NCI-H1105 (cell line): ENCODE measurements at regions not wholly inside any gene's neighbourhood (a gene's known extent, or its start where the extent isn't known, plus 50 kb on each side); places are given as distances from the start of the nearest gene placed in this dataset.
"Not testable (repeated sequence)": the region's sequence is repeated elsewhere in the genome, so short reads cannot be mapped to it uniquely, and the experiment has no call there.

Source experiments
- DNase-seq: peaks from one replicate; lab custom pipeline; 2025; lab: John Stamatoyannopoulos, UW

- DNase-seq, result not testable (repeated sequence)
These were observed 822.1 kb downstream of the KCNMA1 start for GRCh38 chr10:76815505-76815904.

- DNase-seq, result no peak
These were observed 826.2 kb downstream of the KCNMA1 start for GRCh38 chr10:76811430-76811829.

DNA sequence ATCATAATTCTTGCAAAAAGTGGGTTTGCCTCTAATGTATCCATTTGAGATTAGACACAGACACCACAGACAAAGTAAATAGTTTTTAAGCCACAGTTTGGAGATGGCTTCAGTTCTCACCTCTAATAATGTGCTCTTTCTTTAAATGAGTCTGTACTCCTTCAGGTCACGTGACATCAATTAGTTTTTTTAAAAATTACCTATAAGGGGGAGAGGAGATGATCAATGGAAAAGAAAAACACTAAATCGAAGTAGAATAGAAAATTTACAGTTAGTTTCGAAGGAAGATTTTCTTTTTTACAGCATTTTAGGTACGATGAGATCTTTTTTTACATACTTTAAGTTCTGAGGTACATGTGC is 849.2 kb downstream of the KCNMA1 start:
- DNase-seq, result no peak

DNA sequence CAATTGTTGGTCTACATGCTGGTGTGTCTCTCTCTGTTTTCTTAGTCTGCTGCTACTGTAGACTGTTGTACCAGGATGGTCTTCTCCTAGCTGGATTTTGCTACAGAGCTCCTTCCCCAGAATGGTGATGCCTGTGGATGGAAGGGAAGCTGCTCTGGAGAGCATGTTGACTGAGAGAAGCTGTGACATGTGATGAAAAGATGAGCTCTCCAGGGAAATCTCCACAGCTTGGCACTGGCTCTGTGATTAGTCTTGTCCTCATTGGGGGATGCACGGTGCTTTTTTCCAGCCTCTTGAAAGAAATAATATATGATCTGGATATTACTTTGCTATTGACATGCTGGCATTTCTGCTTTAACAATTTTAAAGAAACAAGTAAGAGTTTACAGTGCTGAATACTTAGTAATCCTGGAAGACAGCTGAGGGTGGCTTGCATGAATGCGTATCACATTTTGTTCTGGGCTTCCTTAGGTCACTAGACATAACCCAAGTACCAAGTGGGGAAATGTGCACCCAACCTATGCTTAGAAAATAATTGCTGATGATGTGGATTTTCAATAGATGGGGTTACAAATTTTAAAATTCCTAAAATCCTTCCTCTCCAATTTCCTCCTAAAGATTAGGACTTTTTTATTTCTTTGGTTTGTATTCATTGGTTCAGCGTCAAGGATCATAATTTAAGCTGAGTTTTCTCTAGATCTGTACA is 849.7 kb downstream of the KCNMA1 start:
- DNase-seq, result no peak

- no peak for DNase-seq
These were observed 851.0 kb downstream of the KCNMA1 start for GRCh38 chr10:76786504-76787072.

GRCh38 chr10:76784076-76784475 is 853.5 kb downstream of the KCNMA1 start:
- no peak for DNase-seq

GRCh38 chr10:76779796-76780301 is 857.8 kb downstream of the KCNMA1 start:
- DNase-seq, result no peak

GRCh38 chr10:76778914-76779795 is 858.5 kb downstream of the KCNMA1 start:
- no peak for DNase-seq

GRCh38 chr10:76774987-76775603 is 862.5 kb downstream of the KCNMA1 start:
- DNase-seq, result no peak

DNA sequence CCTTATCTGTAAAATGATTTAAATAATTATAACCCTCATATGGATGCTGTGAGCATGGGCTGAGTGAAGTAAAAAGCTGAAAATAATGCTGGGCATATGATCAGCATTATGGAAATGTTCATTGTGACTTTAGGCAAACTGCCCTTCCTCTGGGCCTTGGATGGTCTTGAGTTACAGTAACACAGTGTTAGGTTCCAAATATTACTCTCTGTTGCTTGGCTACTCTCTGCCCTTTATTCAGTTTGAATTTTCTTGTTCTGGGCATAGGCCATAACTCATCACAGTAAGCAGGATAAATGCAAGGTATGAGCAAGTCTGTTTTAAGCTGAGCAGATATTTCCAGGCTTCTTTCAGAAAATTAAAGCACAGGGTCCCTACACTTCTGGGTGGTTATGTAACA is 868.0 kb downstream of the KCNMA1 start:
- no peak for DNase-seq

- no peak for DNase-seq
These were observed 868.4 kb downstream of the KCNMA1 start for GRCh38 chr10:76769161-76769560.

DNA sequence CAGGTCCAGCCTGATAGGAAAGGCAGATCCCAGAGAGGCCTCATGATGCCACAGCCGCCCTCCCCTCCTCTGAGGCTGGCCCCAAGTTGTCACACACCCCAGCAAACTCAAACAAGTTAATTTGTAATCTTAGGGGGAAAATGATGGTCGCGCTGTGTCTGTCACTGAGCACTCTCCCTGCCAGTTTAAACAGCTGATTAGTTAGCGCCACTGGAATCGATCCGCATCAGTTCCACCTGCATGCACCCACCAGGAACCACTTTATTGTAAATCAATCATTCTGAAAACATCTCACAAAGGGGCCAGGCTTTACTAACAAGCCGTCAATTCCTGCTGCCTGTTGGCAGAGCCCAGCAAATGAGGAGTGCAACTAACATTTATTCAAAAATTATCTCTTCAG is 870.9 kb downstream of the KCNMA1 start:
- DNase-seq, result no peak

DNA sequence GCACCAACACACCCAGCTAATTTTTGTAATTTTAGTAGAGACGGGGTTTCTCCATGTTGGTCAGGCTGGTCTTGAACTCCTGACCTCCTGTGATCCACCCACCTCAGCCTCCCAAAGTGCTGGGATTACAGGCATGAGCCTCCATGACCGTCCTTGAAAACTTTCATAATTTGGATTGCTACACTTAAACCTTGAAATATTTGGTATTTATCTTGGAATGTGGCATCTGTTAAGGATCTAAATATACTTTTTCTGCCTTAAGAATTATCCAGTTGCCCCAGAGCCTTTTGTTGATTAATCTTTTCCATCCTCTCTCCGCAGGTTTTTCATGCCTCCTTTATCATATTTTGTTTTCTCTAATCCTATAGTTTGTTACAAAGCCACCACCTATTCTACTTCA is 872.7 kb downstream of the KCNMA1 start:
- DNase-seq, result not testable (repeated sequence)

- DNase-seq, result no peak
These were observed 873.4 kb downstream of the KCNMA1 start for GRCh38 chr10:76764177-76764576.

GRCh38 chr10:76763376-76763775 is 874.2 kb downstream of the KCNMA1 start:
- no peak for DNase-seq

GRCh38 chr10:76759681-76760080 is 877.9 kb downstream of the KCNMA1 start:
- no peak for DNase-seq

- DNase-seq, result no peak
These were observed 894.4 kb downstream of the KCNMA1 start for GRCh38 chr10:76743169-76743568.

GRCh38 chr10:76740514-76740913 is 897.1 kb downstream of the KCNMA1 start:
- DNase-seq, result no peak

DNA sequence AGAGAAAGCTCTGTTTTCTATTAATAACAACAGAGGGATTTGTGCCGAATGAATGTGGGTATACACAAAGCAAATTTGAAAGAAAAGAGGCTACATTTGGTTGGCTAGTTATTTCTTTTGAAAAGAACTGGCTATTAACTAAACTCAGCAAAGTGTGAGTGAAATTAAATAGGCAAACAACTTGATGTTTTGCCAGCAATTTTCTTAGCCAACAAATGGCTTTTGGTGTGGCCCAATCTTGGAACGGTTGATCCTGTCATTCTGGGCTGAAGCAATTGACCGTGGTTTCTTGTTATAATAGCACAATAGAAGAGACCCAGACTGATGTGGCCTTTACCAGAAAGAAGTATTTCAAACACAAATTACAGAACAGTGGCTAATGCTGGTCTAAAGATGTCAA is 898.6 kb downstream of the KCNMA1 start:
- no peak for DNase-seq

DNA sequence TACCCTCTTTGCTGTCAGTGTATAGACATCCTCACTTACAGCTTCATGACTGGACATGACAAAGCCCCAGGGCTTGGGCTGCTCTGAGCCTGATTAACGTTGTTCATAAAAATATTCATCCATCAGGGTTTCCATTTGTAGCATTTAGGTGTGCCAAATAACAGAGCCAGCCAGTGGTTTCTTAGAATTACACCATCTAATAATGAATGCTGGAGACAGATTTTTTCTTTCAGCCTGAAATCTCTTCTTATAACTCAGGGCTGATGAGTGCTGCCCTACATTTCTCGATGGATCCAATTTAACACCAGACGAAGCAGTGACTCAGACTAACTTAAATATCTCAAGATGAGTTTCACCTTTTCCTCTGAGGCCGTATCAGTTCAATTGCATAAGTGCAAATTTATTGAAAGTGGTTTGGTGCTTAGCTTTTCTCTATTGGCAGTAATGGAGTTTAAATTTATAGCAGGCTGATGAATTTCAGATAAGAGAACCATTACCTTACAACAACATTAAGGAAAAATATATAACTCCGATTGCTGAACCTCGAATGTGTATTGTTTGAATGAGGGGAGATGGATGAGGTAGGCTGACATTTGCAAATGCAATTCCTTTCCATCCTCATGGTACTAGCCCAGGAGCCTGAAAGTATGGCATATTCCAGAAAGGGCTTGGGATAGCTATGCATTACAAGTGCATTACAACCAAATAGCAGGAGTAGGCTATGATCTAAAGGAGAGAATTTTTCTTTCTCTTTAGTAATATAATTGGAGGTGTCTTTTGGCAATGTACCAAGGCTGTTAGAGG is 900.6 kb downstream of the KCNMA1 start:
- DNase-seq, result no peak

DNA sequence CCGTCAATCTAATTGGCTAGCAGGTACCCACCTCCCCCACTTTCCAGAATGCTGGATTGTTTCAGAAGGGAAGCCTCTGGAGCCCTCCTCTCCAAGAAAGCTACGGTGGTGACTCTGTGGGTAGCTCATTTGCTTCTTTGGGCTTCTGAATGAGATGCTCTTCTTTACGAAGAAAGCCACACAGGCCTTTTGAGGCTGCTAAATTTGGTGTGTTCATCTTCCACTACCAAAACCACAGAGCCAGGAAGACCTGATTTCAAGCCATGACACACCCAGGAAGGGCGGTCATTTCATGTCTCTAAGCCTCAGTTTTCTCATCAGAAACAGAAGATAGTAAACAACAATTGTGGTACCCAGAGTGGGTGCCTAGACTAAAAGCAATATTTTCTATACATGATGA is 901.2 kb downstream of the KCNMA1 start:
- DNase-seq, result no peak

- no peak for DNase-seq
These were observed 901.7 kb downstream of the KCNMA1 start for GRCh38 chr10:76735866-76736265.
